ENCODE measurements at regions not wholly inside any gene's neighbourhood (a gene's known extent, or its start where the extent isn't known, plus 50 kb on each side); places are given as distances from the start of the nearest gene placed in this dataset.

- H3K27ac ChIP-seq: no peak overlapping the region
- intact Hi-C loops (cut with DNase I; ENCODE audit: low total_unique reads): no loop called here
- no peaks in the 10 kb centered on the region for H3K4me1 ChIP-seq
- DNase-seq: no peak
- no peak overlapping the region for H3K4me3 ChIP-seq
- H3K36me3 ChIP-seq: no peaks in the 10 kb centered on the region
- no peaks in the 10 kb centered on the region for H3K27me3 ChIP-seq
- H3K9me3 ChIP-seq: no peaks in the 10 kb centered on the region
- no peak for TF ChIP-seq CTCF (IDR thresholded peaks at IDR 0.05)
These were observed 264.2 kb downstream of the SEC23IP start for GRCh38 chr10:120156614-120157274.

- H3K9me3 ChIP-seq: no peaks in the 10 kb centered on the region
- H3K27ac ChIP-seq: no peak overlapping the region
- intact Hi-C loops (cut with DNase I; ENCODE audit: low total_unique reads): no loop called here
These were observed 268.6 kb downstream of the SEC23IP start for GRCh38 chr10:120161111-120161510.

GRCh38 chr10:120162471-120162870, 269.9 kb downstream of the SEC23IP start:
- H3K27ac ChIP-seq: no peak overlapping the region
- H3K9me3 ChIP-seq: no peaks in the 10 kb centered on the region
- H3K36me3 ChIP-seq: no peaks in the 10 kb centered on the region
- H3K4me3 ChIP-seq: no peak overlapping the region
- H3K27me3 ChIP-seq: no peaks in the 10 kb centered on the region
- no peak for DNase-seq
- no peaks in the 10 kb centered on the region for H3K4me1 ChIP-seq
- intact Hi-C loops (cut with DNase I; ENCODE audit: low total_unique reads): no loop called here
- no peak for TF ChIP-seq CTCF (IDR thresholded peaks at IDR 0.05)

More at GRCh38 chr10:120161111-120161510, 268.6 kb downstream of the SEC23IP start:
- Histone ChIP-seq H3K4me3 (no peak overlapping the region), H3K36me3 (no peaks in the 10 kb centered on the region), H3K4me1 (no peaks in the 10 kb centered on the region), H3K27me3 (no peaks in the 10 kb centered on the region)
- no peak for TF ChIP-seq CTCF (IDR thresholded peaks at IDR 0.05)
- DNase-seq: no peak

GRCh38 chr10:120172356-120172755, 279.8 kb downstream of the SEC23IP start:
- Histone ChIP-seq H3K4me1 (no peaks in the 10 kb centered on the region), H3K27ac (no peak overlapping the region), H3K27me3 (no peaks in the 10 kb centered on the region), H3K4me3 (no peak overlapping the region), H3K9me3 (no peaks in the 10 kb centered on the region), H3K36me3 (no peaks in the 10 kb centered on the region)
- DNase-seq: no peak
- intact Hi-C loops (cut with DNase I; ENCODE audit: low total_unique reads): no loop called here
- TF ChIP-seq CTCF (IDR thresholded peaks at IDR 0.05): no peak

GRCh38 chr10:120174491-120174890, 282.0 kb downstream of the SEC23IP start:
- no peak for TF ChIP-seq CTCF (IDR thresholded peaks at IDR 0.05)
- intact Hi-C loops (cut with DNase I; ENCODE audit: low total_unique reads): no loop called here
- no peaks in the 10 kb centered on the region for H3K36me3 ChIP-seq
- no peaks in the 10 kb centered on the region for H3K27me3 ChIP-seq
- H3K4me1 ChIP-seq: no peaks in the 10 kb centered on the region
- H3K27ac ChIP-seq: no peak overlapping the region
- H3K4me3 ChIP-seq: no peak overlapping the region
- no peak for DNase-seq
- no peaks in the 10 kb centered on the region for H3K9me3 ChIP-seq

- Histone ChIP-seq H3K4me3 (no peak overlapping the region), H3K36me3 (no peaks in the 10 kb centered on the region), H3K4me1 (no peaks in the 10 kb centered on the region), H3K27me3 (no peaks in the 10 kb centered on the region), H3K27ac (no peak overlapping the region), H3K9me3 (no peaks in the 10 kb centered on the region)
- no peak for TF ChIP-seq CTCF (IDR thresholded peaks at IDR 0.05)
- DNase-seq: no peak
- intact Hi-C loops (cut with DNase I; ENCODE audit: low total_unique reads): no loop called here
These were observed 279.7 kb upstream of the PLPP4 start for GRCh38 chr10:120177330-120177729.

Measured in tibial artery (tissue), 4 donors.